Activated T-helper 1 cell treated with anti-CD3 and anti-CD28 coated beads, Interleukin-12 subunit alpha, Interleukin-12 subunit beta, Interleukin-2, Interleukin-4 antibody, amounts not matched to agents 30 ng/mL and 10 ng/mL and 1 ng/mL, durations not matched to agents 14 hours and 24 hours and 36 hours (primary cell): ENCODE measurements at regions not wholly inside any gene's neighbourhood (a gene's known extent, or its start where the extent isn't known, plus 50 kb on each side); places are given as distances from the start of the nearest gene placed in this dataset.
"Not testable (repeated sequence)": the region's sequence is repeated elsewhere in the genome, so short reads cannot be mapped to it uniquely, and the experiment has no call there.

Experiments
- DNase-seq: peaks from one replicate; pipeline ENCODE4 v3.0.0; 2021; ENCODE audit warnings: low spot score
- H3K27ac Mint-ChIP-seq: one replicate; pipeline ENCODE4 v1.8.0; 2021; ENCODE audit warnings: mild to moderate bottlenecking, mixed read lengths
- H3K27me3 Mint-ChIP-seq: one replicate; pipeline ENCODE4 v1.8.0; 2022; ENCODE audit warnings: mild to moderate bottlenecking, moderate library complexity, mixed read lengths; ENCODE audit not compliant: insufficient read depth
- H3K36me3 Mint-ChIP-seq: one replicate; pipeline ENCODE4 v1.8.0; 2021; ENCODE audit warnings: low read depth, mixed read lengths
- H3K4me1 Mint-ChIP-seq: one replicate; pipeline ENCODE4 v1.8.0; 2021; ENCODE audit warnings: low read depth, mixed read lengths
- H3K4me3 Mint-ChIP-seq: one replicate; pipeline ENCODE4 v1.8.0; 2021; ENCODE audit warnings: mild to moderate bottlenecking, moderate library complexity, mixed read lengths
- H3K9me3 Mint-ChIP-seq: one replicate; pipeline ENCODE4 v1.8.0; 2021; ENCODE audit warnings: mixed read lengths
- intact Hi-C: fragments of 100-400 bp; cut with micrococcal nuclease; formaldehyde crosslinking; loops from one replicate; pipeline ENCODE4 v1.15.1; 2024

DNA sequence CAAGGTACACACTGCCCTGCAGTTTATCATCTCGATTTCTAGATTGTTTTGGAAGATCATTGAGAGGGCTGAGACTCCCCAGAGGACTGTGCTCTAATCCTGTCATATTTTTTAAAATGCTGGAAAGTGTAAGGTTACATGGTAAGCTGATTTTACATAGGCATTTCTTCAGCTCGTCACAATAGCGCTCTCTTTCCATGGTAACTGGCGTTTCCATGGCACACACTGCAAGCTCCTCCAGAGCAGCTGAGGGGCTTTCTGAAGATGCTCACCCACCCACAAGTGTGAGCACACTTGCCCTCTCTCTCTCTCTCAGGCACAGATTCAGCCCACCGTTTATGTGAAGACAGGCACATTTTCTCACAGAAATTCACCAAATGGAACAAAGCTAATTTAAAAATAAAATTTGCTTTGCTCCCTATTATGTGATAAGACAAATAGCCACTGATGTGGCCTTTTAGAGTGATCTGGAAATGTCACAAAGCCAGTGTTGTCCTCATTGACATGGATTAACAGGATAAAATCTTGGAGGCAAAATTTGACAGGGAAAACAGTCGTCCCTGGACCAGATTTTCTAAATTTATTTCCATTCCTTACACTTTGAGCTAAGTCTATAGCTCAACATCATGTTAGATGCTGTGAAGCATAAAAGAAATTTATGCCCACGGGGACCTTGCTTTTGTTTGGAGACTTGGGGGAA is 421.5 kb downstream of the RWDD3 start:
- peaks cover 11% of the 10 kb centered on the region for H3K9me3 Mint-ChIP-seq
- no peaks in the 10 kb centered on the region for H3K4me1 Mint-ChIP-seq
- DNase-seq: no peak
- no peaks in the 10 kb centered on the region for H3K27me3 Mint-ChIP-seq
- H3K27ac Mint-ChIP-seq: no peak overlapping the region
- H3K4me3 Mint-ChIP-seq: no peak overlapping the region
- no peaks in the 10 kb centered on the region for H3K36me3 Mint-ChIP-seq
- intact Hi-C loops: no loop called here

DNA sequence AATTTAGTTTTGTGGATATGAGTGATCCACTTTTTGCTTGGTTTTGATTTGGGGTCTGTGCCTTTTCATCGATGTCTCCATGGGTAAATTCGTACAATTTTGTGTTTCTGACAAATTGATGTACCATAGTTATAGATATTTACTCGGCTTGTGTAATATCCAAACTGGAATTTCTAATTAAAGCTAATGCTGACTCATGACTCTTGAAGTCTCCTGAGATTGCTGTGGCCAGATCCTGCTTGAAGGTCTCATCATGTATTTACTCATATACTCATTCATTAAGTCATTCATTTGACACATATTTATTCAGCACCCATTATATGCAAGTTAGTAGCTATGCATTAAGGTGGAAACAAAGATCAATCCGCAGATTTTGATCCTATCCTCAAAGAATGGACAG is 423.2 kb downstream of the RWDD3 start:
- peaks cover 6% of the 10 kb centered on the region for H3K9me3 Mint-ChIP-seq
- intact Hi-C loops: no loop called here
- no peak overlapping the region for H3K27ac Mint-ChIP-seq
- no peaks in the 10 kb centered on the region for H3K36me3 Mint-ChIP-seq
- DNase-seq: no peak
- H3K27me3 Mint-ChIP-seq: no peaks in the 10 kb centered on the region
- no peaks in the 10 kb centered on the region for H3K4me1 Mint-ChIP-seq
- H3K4me3 Mint-ChIP-seq: no peak overlapping the region

DNA sequence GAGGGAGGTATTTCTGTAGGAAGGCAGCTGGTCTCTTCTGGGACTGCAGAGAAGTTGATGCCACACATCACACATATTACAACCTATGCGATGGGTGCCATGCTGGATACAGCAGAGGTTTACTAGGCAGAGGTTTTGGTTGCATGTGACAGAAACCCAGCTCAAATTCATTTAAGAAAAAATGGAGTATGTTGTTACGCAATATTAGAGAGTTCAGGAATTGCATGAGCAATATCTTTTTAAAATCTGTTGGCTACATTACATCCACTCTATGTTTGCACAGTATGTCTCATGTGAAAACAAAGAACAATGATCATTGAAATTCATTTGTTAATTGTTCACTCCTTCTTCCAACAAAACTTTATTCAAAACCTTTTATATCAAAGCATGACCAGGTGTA is 425.2 kb downstream of the RWDD3 start:
- intact Hi-C loops: no loop called here
- no peaks in the 10 kb centered on the region for H3K27me3 Mint-ChIP-seq
- no peak overlapping the region for H3K4me3 Mint-ChIP-seq

DNA sequence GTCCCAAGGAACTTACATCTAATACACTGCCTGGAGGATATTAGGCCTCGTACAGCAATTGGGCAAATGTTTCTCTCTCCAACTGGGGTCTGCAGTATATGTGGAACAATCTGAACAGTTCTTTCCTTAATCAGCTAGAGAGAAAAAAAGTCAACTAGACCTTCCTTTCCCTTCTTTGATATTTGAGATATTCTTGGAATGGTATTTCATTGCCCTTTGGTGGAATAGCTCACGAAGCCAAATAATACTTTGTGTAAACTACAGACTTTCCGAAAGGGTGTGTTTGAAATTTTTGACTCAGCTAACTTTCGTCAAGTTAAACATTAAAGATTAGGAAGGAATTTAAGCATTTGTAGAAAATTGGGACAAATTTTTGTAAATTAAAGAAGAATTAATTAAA is 425.6 kb downstream of the RWDD3 start:
- no peak overlapping the region for H3K27ac Mint-ChIP-seq
- H3K9me3 Mint-ChIP-seq: peaks cover 14% of the 10 kb centered on the region
- no peak for DNase-seq

More for the DNA sequence above, 425.2 kb downstream of the RWDD3 start:
- no peaks in the 10 kb centered on the region for H3K4me1 Mint-ChIP-seq
- H3K27ac Mint-ChIP-seq: no peak overlapping the region
- no peaks in the 10 kb centered on the region for H3K36me3 Mint-ChIP-seq
- H3K9me3 Mint-ChIP-seq: peaks cover 14% of the 10 kb centered on the region
- DNase-seq: no peak

DNA sequence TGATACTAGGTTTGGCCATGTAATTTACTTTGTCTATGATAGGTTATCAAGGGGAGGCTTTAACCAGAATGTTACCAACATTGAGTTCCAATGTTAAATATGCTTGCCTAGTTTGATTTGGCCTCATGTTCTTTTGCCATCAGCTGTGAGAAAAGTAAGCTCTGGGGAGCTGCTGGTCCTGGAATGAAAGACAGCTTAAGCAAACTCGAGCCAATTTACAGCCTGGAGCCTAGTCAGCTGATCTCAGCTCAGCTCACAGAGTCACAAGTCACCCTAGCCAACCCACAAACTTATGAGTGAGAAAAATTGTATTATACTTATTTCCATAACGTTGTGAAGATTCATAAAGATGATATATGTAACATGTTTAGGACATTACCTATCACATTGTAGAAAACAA is 426.7 kb downstream of the RWDD3 start:
- intact Hi-C loops: no loop called here
- Mint-ChIP-seq H3K27ac (no peak overlapping the region), H3K9me3 (peaks cover 14% of the 10 kb centered on the region), H3K27me3 (no peaks in the 10 kb centered on the region), H3K4me3 (no peak overlapping the region), H3K4me1 (no peaks in the 10 kb centered on the region), H3K36me3 (no peaks in the 10 kb centered on the region)
- DNase-seq: no peak

More for the DNA sequence above, 425.6 kb downstream of the RWDD3 start:
- Mint-ChIP-seq H3K4me1 (no peaks in the 10 kb centered on the region), H3K4me3 (no peak overlapping the region), H3K27me3 (no peaks in the 10 kb centered on the region), H3K36me3 (no peaks in the 10 kb centered on the region)
- intact Hi-C loops: no loop called here

DNA sequence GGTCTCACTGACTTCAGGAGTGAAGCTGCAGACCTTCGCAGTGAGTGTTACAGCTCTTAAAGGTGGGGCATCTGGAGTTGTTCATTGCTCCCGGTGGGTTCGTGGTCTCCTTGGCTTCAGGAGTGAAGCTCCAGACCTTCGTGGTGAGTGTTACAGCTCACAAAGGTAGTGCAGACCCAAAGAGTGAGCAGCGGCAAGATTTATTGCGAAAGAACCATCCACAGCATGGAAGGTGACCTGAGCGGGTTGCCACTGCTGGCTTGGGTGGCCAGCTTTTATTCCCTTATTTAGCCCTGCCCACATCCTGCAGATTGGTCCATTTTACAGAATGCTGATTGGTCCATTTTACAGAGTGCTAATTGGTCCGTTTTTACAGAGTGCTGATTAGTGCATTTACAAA is 429.5 kb downstream of the RWDD3 start:
- H3K4me1 Mint-ChIP-seq, H3K27me3 Mint-ChIP-seq, H3K36me3 Mint-ChIP-seq, H3K4me3 Mint-ChIP-seq, intact Hi-C loops, H3K27ac Mint-ChIP-seq, DNase-seq: not testable (repeated sequence)
- peaks cover 15% of the 10 kb centered on the region for H3K9me3 Mint-ChIP-seq

DNA sequence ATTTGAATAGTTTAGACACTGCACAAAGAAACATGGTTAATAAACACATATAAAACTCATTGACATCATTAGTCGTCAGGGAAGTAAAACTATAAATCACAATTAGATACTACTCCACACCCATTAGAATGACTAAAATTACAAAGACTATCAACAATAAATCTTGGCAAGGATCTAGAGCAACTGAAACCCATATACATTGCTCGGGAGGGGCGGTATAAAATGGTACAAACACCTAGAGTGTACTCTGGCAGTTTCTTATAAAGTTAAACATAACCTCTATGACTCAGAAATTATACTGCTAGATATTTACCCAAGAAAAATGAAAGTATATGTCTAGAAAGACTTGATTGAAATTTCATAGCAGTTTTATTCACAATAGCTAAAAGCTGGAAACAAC is 434.2 kb downstream of the RWDD3 start:
- Mint-ChIP-seq H3K4me1 (no peaks in the 10 kb centered on the region), H3K36me3 (no peaks in the 10 kb centered on the region), H3K4me3 (no peak overlapping the region), H3K27me3 (no peaks in the 10 kb centered on the region), H3K9me3 (peaks cover 14% of the 10 kb centered on the region), H3K27ac (no peak overlapping the region)
- no peak for DNase-seq
- intact Hi-C loops: no loop called here

DNA sequence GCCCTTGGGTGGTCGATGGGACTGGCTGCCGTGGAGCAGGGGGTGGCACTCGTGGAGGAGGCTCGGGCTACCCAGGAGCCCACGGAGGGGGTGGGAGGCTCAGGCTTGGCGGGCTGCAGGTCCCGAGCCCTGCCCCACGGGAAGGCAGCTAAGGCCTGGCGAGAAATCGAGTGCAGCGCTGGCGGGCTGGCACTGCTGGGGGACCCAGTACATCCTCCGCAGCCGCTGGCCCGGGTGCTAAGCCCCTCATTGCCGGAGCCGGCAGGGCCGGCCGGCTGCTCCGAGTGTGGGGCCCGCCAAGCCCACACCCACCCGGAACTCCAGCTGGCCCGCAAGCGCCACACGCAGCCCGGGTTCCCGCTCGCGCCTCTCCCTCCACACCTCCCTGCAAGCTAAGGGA is 435.6 kb downstream of the RWDD3 start:
- peaks cover 14% of the 10 kb centered on the region for H3K9me3 Mint-ChIP-seq
- intact Hi-C loops, H3K27me3 Mint-ChIP-seq: not testable (repeated sequence)

DNA sequence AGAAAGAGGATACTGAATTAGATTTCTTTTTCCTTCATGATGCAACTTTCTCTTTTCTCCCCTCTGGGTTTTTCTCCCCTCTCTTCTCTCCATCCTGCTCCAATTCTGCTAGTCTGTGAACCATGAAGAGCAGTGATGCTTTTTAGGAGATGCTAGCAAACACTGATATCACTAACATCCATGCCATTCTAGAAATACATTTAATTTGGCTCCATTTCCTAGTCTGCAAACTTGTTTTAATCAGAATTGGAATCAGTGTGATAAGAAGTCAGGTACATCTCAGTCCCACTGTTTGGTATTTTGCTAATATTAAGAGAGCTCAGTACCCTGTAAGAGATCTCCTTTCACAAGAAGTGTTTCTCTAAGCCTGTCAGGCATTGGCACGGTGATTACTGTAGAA is 437.1 kb downstream of the RWDD3 start:
- no peaks in the 10 kb centered on the region for H3K4me1 Mint-ChIP-seq
- H3K9me3 Mint-ChIP-seq: peaks cover 14% of the 10 kb centered on the region
- no peaks in the 10 kb centered on the region for H3K27me3 Mint-ChIP-seq
- H3K27ac Mint-ChIP-seq: no peak overlapping the region
- no peak overlapping the region for H3K4me3 Mint-ChIP-seq
- DNase-seq: no peak
- intact Hi-C loops: no loop called here
- no peaks in the 10 kb centered on the region for H3K36me3 Mint-ChIP-seq

More for the DNA sequence above, 435.6 kb downstream of the RWDD3 start:
- not testable (repeated sequence) for DNase-seq, H3K27ac Mint-ChIP-seq, H3K4me3 Mint-ChIP-seq, H3K4me1 Mint-ChIP-seq, H3K36me3 Mint-ChIP-seq

DNA sequence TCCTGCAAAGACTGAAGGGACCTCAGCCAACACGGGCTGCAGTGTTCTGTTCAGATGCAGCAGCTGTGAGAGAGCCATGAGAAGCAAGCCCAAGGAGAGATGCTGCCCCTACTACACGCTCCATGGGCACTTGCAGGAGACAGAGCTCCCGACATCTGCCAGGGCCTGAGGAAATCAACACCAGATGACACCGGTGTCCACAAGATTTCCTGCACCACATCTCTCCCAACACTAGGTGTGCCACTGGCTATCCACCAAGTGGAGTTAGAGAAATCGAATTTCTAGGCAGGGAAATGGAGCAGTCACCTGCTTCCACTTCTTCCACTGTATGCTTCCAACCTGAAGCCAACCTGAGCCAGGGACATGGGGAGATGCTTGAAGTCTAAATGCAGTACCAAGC is 445.3 kb downstream of the RWDD3 start:
- H3K9me3 Mint-ChIP-seq: no peaks in the 10 kb centered on the region
- no peaks in the 10 kb centered on the region for H3K27me3 Mint-ChIP-seq
- H3K4me1 Mint-ChIP-seq: no peaks in the 10 kb centered on the region
- DNase-seq: no peak
- intact Hi-C loops: no loop called here
- H3K27ac Mint-ChIP-seq: no peak overlapping the region
- H3K36me3 Mint-ChIP-seq: no peaks in the 10 kb centered on the region
- H3K4me3 Mint-ChIP-seq: no peak overlapping the region

DNA sequence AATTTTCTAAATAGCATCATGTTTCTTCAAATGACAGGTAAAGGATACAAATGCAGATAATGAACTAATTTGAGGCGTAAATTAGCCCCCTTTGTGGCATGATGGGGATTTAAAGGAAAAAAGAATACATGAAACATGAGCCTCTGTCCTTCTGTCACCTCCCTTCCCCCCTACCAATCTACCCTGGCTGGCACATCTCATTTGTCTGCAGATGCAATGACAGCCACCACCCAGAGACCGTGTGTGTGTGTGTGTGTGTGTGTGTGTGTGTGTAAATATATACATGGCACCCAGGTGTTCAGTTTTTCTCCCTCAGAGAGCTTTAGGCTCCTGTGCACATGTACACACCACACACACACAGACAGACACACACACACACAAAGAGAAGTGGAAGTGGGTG is 451.1 kb downstream of the RWDD3 start:
- Mint-ChIP-seq H3K9me3 (no peaks in the 10 kb centered on the region), H3K27ac (no peak overlapping the region), H3K36me3 (no peaks in the 10 kb centered on the region), H3K4me3 (no peak overlapping the region), H3K4me1 (no peaks in the 10 kb centered on the region), H3K27me3 (no peaks in the 10 kb centered on the region)
- DNase-seq: no peak
- intact Hi-C loops: no loop called here

DNA sequence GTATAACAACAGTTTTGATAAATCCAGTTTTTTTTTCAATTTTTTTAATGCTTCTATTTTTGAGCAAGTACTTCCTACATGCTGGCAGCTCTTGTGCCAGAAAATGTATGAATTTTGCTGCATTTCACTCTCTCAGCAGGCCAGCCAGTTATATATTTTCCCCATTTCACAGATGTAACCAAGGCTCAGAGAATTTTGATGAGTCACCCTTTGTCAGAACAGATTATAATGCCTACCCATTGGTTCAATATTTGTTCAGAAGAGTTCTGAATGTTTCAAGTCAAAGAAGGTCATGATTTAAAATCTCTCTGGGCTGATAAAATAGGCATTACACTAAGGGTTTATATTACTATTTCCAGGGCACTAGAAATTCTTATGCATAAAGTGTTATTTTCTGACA is 452.2 kb downstream of the RWDD3 start:
- Mint-ChIP-seq H3K4me3 (no peak overlapping the region), H3K4me1 (no peaks in the 10 kb centered on the region), H3K9me3 (no peaks in the 10 kb centered on the region), H3K27ac (no peak overlapping the region), H3K27me3 (no peaks in the 10 kb centered on the region), H3K36me3 (no peaks in the 10 kb centered on the region)
- DNase-seq: no peak
- intact Hi-C loops: no loop called here

DNA sequence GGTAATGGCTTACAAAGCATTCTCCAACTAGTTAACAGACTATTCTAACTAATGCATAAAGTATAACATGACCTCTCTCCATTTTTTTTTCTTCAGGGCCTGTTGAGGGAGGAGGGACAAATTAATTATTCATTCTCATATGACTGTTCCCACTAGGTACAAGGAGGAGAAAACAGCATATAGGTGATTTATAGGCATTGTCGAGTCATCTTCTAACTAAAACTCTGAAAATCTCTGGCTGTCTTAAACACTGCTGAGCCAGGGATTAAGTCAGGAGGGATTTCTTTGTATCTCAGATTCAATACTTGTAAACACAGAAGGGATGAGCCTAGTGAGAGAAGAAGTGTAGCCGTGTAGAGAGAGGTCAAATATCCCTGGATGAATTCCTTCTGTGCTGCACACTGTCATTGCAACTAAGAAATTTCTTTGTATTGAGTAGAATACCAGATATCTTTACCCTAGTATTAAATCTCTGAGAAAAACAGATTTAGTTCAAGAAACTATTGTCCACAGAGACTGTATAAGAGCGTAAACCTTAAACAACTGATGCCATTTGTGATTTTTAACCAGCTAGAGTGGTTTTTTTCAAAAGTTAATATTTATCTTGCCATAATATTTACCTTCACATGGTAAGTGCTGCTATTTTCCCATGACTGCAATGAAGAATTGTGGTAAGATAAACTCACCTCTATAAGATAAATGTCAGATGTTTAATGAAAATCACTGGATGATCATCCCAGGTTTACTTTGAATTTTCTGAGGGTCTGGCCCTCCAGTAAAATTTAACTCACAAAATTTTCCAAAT is 465.3 kb downstream of the RWDD3 start:
- Mint-ChIP-seq H3K4me1 (no peaks in the 10 kb centered on the region), H3K27ac (no peak overlapping the region), H3K36me3 (no peaks in the 10 kb centered on the region), H3K9me3 (peaks cover 25% of the 10 kb centered on the region), H3K27me3 (no peaks in the 10 kb centered on the region), H3K4me3 (no peak overlapping the region)
- intact Hi-C loops: no loop called here
- DNase-seq: no peak
